ENCODE measurements at regions not wholly inside any gene's neighbourhood (a gene's known extent, or its start where the extent isn't known, plus 50 kb on each side); places are given as distances from the start of the nearest gene placed in this dataset.

DNA sequence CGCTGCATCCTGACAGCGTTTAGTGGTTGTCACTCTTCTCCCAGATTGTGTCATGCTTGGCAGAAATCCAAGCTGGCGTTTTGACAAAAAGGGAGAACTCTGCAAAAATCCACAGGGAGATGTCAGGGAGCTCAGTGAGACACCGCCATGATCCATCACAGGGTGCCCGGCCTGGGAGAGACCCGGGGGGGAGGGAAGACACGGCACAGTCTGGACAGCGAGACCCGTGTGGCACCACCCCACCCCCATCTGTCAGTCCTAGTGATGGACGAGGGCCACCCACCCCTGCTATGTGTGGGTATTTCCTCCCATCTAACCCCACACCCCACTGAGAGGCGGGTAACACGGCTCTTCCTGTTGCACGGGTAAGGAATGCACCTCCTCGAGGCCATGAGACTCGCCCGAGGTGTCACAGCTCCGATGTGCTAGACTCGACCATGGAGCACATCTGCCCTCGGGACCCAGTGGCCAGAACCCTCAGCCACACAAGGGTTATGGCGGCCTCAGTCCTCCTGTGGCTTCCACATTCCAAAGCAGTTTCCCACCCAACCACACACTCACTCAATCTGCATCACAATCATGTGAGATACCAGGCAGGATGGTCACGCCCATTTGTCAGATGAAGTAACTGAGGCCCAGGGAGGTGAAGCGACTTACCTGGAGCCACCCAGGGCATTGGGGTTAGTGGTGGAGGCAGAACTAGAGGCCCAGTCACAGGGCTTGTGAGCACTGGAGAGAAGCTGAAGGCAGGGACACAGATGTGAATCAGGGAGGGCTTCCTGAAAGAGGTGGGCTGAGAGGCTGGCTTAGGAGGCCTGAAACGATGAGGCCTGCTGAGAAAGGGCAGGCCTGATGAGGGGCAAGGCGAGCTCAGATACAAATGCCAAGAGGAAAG lies 688.5 kb downstream of the MATN1 start:
- POLR2A ChIA-PET: no interaction called here
- no peak for DNase-seq (ENCODE audit: low read depth, low spot score)

More for the DNA sequence above, 688.5 kb downstream of the MATN1 start:
- intact Hi-C loops (cut with micrococcal nuclease; ENCODE audit: unreplicated experiment) (no loop called here), in situ Hi-C loops (cut with MboI) (no loop called here)
- BruUV-seq (replicated peaks): no TSS peak
- ChIA-PET RAD21 (ENCODE audit: unreplicated experiment) (no interaction called here), CTCF (no interaction called here), SMC1A (ENCODE audit: uncharacterized antibody, unreplicated experiment) (no interaction called here)
- H2AFZ ChIP-seq (ENCODE audit: control insufficient read depth, low read depth, low read length): no peak overlapping the region
- no peaks in the 10 kb centered on the region for H3K36me3 ChIP-seq (ENCODE audit: control insufficient read depth in 2 of 2, insufficient read depth in 2 of 2, low read length in 1 of 2)
- no peak for ATAC-seq
- TF ChIP-seq SMARCA5 (IDR thresholded peaks at IDR 0.05) (no peak), HDGF (IDR thresholded peaks at IDR 0.05) (no peak), MEF2B (IDR thresholded peaks at IDR 0.05; ENCODE audit: partially characterized antibody, poor library complexity, severe bottlenecking) (no peak), MXI1 (IDR thresholded peaks at IDR 0.05; ENCODE audit: low read depth, low read length) (no peak), FOS (IDR thresholded peaks at IDR 0.05; ENCODE audit: borderline replicate concordance, extremely low read depth, insufficient read length) (no peak), TBL1XR1 (IDR thresholded peaks at IDR 0.05; ENCODE audit: low read depth, low read length) (no peak)
- TF ChIP-seq, protein P1, sequence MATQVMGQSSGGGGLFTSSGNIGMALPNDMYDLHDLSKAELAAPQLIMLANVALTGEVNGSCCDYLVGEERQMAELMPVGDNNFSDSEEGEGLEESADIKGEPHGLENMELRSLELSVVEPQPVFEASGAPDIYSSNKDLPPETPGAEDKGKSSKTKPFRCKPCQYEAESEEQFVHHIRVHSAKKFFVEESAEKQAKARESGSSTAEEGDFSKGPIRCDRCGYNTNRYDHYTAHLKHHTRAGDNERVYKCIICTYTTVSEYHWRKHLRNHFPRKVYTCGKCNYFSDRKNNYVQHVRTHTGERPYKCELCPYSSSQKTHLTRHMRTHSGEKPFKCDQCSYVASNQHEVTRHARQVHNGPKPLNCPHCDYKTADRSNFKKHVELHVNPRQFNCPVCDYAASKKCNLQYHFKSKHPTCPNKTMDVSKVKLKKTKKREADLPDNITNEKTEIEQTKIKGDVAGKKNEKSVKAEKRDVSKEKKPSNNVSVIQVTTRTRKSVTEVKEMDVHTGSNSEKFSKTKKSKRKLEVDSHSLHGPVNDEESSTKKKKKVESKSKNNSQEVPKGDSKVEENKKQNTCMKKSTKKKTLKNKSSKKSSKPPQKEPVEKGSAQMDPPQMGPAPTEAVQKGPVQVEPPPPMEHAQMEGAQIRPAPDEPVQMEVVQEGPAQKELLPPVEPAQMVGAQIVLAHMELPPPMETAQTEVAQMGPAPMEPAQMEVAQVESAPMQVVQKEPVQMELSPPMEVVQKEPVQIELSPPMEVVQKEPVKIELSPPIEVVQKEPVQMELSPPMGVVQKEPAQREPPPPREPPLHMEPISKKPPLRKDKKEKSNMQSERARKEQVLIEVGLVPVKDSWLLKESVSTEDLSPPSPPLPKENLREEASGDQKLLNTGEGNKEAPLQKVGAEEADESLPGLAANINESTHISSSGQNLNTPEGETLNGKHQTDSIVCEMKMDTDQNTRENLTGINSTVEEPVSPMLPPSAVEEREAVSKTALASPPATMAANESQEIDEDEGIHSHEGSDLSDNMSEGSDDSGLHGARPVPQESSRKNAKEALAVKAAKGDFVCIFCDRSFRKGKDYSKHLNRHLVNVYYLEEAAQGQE (IDR thresholded peaks at IDR 0.05; ENCODE audit: low read depth, low read length): no peak
- TF ChIP-seq, protein P2, sequence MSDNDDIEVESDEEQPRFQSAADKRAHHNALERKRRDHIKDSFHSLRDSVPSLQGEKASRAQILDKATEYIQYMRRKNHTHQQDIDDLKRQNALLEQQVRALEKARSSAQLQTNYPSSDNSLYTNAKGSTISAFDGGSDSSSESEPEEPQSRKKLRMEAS (IDR thresholded peaks at IDR 0.05; ENCODE audit: low read depth, low read length): no peak
- no peak overlapping the region for H3K9ac ChIP-seq (ENCODE audit: control insufficient read depth, insufficient read depth, low read length)
- H3K27me3 ChIP-seq (replicated peaks in 1 of 2; ENCODE audit: control insufficient read depth in 2 of 2, insufficient read depth in 2 of 2, low read length in 1 of 2): no peaks in the 10 kb centered on the region; a peak in 1 of 4 replicates
- no peaks in the 10 kb centered on the region for H3K4me1 ChIP-seq (ENCODE audit: control insufficient read depth, insufficient read depth, low read length)
- H3K9me3 ChIP-seq (replicated peaks; ENCODE audit: control insufficient read depth, insufficient read depth, low read length): no peaks in the 10 kb centered on the region
- WGBS (ENCODE audit: insufficient coverage, insufficient replicate concordance, low lambda C conversion rate, missing lambda C conversion rate): 11% methylated on average over 24 of the region's 24 CpGs
- no peak overlapping the region for H3K4me3 ChIP-seq
- H3K27ac ChIP-seq (ENCODE audit: control insufficient read depth, insufficient read depth): no peak overlapping the region
- no peak overlapping the region for H3K4me2 ChIP-seq (ENCODE audit: control insufficient read depth, insufficient read depth)
- no peaks in the 10 kb centered on the region for H3K79me2 ChIP-seq (ENCODE audit: control insufficient read depth, insufficient read depth, low read length)
- FAIRE-seq: no peak
- no peaks in the 10 kb centered on the region for H4K20me1 ChIP-seq (ENCODE audit: control insufficient read depth, insufficient read depth)
